T47D (cell line): ENCODE measurements at regions not wholly inside any gene's neighbourhood (a gene's known extent, or its start where the extent isn't known, plus 50 kb on each side); places are given as distances from the start of the nearest gene placed in this dataset.

Experiments
- DNase-seq, 2 experiments: peaks; one replicate each; pipeline versions ENCODE4 v3.0.0 to v3.0.0-alpha.2; 2011 to 2012; ENCODE audit warnings: low read depth in 1 of 2, low spot score in 1 of 2
- JUND ChIP-seq: IDR thresholded peaks from 2 replicates; pipeline ENCODE4 v1.6.1; 2012; ENCODE audit warnings: low read depth
- in situ Hi-C: cut with HindIII; loops from 2 replicates; pipeline ENCODE4 v1.10.0; 2016; ENCODE audit warnings: low sequenced_read_pairs, low pct_unique_long_range_greater_than_20kb

GRCh38 chr3:13200465-13200864 lies 127.2 kb upstream of the IQSEC1 start:
- no peak for DNase-seq
- TF ChIP-seq JUND: no peak
- in situ Hi-C loops: no loop called here

- DNase-seq: no peak
- in situ Hi-C loops: no loop called here
- TF ChIP-seq JUND: no peak
Observed at GRCh38 chr3:13199899-13200451, 126.7 kb upstream of the IQSEC1 start.

GRCh38 chr3:13199006-13199776 lies 126.0 kb upstream of the IQSEC1 start:
- DNase-seq: no peak
- no peak for TF ChIP-seq JUND
- in situ Hi-C loops: no loop called here

- no peak for DNase-seq
- no peak for TF ChIP-seq JUND
- in situ Hi-C loops: no loop called here
Observed at GRCh38 chr3:13198264-13198879, 125.1 kb upstream of the IQSEC1 start.

- DNase-seq: no peak
- in situ Hi-C loops: no loop called here
- TF ChIP-seq JUND: no peak
Observed at GRCh38 chr3:13197795-13198194, 124.6 kb upstream of the IQSEC1 start.

- TF ChIP-seq JUND: no peak
- in situ Hi-C loops: no loop called here
- DNase-seq: no peak
Observed at GRCh38 chr3:13197281-13197680, 124.1 kb upstream of the IQSEC1 start.

GRCh38 chr3:13195374-13195773 lies 122.1 kb upstream of the IQSEC1 start:
- no peak for DNase-seq
- TF ChIP-seq JUND: no peak
- in situ Hi-C loops: no loop called here

- peak in 1 of 2 experiments; percentile 59 for DNase-seq
- TF ChIP-seq JUND: no peak
- in situ Hi-C loops: no loop called here
Observed at GRCh38 chr3:13194285-13195209, 121.3 kb upstream of the IQSEC1 start.

- in situ Hi-C loops: no loop called here
- no peak for TF ChIP-seq JUND
- DNase-seq: peak in 1 of 2 experiments; percentile 18
Observed at GRCh38 chr3:13193320-13194284, 120.4 kb upstream of the IQSEC1 start.

- in situ Hi-C loops: no loop called here
- DNase-seq: peak; percentile 42 to 64
- no peak for TF ChIP-seq JUND
Observed at GRCh38 chr3:13192471-13193213, 119.4 kb upstream of the IQSEC1 start.

GRCh38 chr3:13191016-13191415 lies 117.8 kb upstream of the IQSEC1 start:
- in situ Hi-C loops: no loop called here
- no peak for DNase-seq
- TF ChIP-seq JUND: no peak
